ENCODE measurements at regions not wholly inside any gene's neighbourhood (a gene's known extent, or its start where the extent isn't known, plus 50 kb on each side); places are given as distances from the start of the nearest gene placed in this dataset.

DNA sequence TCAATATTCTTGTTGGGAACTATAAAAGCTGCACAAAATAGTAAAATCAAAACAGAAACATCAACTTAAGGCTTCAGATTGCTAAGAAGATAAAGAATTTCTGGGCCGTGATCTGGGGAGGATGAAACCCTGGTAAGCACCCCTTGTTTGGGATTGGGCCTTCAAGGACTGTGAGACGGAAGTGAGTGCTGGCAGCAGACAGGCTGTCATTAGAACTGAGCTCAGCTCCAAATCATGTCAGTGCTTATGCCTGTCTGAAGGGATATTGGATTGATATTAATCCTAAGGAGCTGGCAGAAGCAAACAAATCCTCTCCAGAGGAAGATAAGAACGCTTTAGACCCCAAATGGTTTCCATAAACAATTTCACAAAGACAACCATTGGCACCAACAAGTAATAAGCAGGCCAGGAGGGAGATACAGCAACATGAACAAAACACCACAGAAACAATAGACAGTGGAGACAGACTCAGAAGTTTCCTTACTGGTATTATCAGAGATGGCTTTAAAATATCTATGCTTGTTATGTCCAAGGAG is 72.6 kb upstream of the CTXND1 start:
- Mint-ChIP-seq H3K4me3 (no peak overlapping the region), H3K27ac (no peak overlapping the region)
- no peak overlapping the region for H3K27ac ChIP-seq (ENCODE audit: low read depth)

DNA sequence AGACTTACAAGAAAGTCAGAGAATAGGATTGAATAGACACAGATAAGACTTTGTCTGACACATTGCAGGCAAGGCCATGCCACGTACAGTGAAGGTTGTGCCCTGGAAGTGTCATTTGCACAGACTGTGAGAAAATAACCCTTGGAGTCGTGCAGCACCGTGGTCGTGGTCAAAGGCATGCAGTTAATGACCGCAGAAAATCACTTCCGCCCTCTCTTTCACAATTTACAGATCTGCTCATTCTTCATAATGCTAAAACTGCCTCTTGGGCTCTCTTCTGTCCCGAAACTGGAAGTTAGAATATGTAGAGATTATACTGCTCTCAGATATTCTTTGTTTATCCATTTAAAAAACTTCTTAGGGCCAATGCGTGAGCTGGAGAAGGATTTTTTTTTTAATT is 73.2 kb upstream of the CTXND1 start:
- Mint-ChIP-seq H3K9me3 (peaks cover 21% of the 10 kb centered on the region), H3K4me1 (no peaks in the 10 kb centered on the region), H3K4me3 (no peak overlapping the region), H3K36me3 (ENCODE audit: low read depth) (peaks cover 3% of the 10 kb centered on the region; the same call in 1 of the 3 replicates), H3K27me3 (ENCODE audit: insufficient read depth, low read depth, poor library complexity) (peaks cover 1% of the 10 kb centered on the region), H3K27ac (no peak overlapping the region)
- Histone ChIP-seq H3K79me2 (replicated peaks; ENCODE audit: insufficient read depth) (no peaks in the 10 kb centered on the region), H3K27ac (ENCODE audit: low read depth) (no peak overlapping the region), H3K4me2 (no peak overlapping the region), H2AFZ (0 out of 2 replicates have a peak overlapping the region, but pooled peaks have one; percentile 14), H3K36me3 (ENCODE audit: insufficient read depth) (no peaks in the 10 kb centered on the region), H3K4me1 (ENCODE audit: insufficient read depth) (no peaks in the 10 kb centered on the region), H3K4me3 (no peak overlapping the region), H4K20me1 (replicated peaks; ENCODE audit: insufficient read depth) (no peaks in the 10 kb centered on the region), H3K9me2 (ENCODE audit: insufficient read depth) (no peaks in the 10 kb centered on the region), H3F3A (replicated peaks; ENCODE audit: low read depth) (no peaks in the 10 kb centered on the region), H3K27me3 (ENCODE audit: insufficient read depth) (no peaks in the 10 kb centered on the region)
- ATAC-seq (no peak), DNase-seq (ENCODE audit: low spot score) (no peak)
- TF ChIP-seq, protein P1, sequence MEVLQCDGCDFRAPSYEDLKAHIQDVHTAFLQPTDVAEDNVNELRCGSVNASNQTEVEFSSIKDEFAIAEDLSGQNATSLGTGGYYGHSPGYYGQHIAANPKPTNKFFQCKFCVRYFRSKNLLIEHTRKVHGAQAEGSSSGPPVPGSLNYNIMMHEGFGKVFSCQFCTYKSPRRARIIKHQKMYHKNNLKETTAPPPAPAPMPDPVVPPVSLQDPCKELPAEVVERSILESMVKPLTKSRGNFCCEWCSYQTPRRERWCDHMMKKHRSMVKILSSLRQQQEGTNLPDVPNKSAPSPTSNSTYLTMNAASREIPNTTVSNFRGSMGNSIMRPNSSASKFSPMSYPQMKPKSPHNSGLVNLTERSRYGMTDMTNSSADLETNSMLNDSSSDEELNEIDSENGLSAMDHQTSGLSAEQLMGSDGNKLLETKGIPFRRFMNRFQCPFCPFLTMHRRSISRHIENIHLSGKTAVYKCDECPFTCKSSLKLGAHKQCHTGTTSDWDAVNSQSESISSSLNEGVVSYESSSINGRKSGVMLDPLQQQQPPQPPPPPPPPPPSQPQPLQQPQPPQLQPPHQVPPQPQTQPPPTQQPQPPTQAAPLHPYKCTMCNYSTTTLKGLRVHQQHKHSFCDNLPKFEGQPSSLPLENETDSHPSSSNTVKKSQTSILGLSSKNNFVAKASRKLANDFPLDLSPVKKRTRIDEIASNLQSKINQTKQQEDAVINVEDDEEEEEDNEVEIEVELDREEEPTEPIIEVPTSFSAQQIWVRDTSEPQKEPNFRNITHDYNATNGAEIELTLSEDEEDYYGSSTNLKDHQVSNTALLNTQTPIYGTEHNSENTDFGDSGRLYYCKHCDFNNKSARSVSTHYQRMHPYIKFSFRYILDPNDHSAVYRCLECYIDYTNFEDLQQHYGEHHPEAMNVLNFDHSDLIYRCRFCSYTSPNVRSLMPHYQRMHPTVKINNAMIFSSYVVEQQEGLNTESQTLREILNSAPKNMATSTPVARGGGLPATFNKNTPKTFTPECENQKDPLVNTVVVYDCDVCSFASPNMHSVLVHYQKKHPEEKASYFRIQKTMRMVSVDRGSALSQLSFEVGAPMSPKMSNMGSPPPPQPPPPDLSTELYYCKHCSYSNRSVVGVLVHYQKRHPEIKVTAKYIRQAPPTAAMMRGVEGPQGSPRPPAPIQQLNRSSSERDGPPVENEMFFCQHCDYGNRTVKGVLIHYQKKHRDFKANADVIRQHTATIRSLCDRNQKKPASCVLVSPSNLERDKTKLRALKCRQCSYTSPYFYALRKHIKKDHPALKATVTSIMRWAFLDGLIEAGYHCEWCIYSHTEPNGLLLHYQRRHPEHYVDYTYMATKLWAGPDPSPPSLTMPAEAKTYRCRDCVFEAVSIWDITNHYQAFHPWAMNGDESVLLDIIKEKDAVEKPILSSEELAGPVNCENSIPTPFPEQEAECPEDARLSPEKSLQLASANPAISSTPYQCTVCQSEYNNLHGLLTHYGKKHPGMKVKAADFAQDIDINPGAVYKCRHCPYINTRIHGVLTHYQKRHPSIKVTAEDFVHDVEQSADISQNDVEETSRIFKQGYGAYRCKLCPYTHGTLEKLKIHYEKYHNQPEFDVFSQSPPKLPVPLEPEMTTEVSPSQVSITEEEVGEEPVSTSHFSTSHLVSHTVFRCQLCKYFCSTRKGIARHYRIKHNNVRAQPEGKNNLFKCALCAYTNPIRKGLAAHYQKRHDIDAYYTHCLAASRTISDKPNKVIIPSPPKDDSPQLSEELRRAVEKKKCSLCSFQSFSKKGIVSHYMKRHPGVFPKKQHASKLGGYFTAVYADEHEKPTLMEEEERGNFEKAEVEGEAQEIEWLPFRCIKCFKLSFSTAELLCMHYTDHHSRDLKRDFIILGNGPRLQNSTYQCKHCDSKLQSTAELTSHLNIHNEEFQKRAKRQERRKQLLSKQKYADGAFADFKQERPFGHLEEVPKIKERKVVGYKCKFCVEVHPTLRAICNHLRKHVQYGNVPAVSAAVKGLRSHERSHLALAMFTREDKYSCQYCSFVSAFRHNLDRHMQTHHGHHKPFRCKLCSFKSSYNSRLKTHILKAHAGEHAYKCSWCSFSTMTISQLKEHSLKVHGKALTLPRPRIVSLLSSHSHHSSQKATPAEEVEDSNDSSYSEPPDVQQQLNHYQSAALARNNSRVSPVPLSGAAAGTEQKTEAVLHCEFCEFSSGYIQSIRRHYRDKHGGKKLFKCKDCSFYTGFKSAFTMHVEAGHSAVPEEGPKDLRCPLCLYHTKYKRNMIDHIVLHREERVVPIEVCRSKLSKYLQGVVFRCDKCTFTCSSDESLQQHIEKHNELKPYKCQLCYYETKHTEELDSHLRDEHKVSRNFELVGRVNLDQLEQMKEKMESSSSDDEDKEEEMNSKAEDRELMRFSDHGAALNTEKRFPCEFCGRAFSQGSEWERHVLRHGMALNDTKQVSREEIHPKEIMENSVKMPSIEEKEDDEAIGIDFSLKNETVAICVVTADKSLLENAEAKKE (CRISPR knock-in tag; IDR thresholded peaks at IDR 0.05) = no peak
- no peak for TF ChIP-seq POLR2AphosphoS5 (IDR thresholded peaks at IDR 0.05; ENCODE audit: low read depth)
- TF ChIP-seq EZH2 (IDR thresholded peaks at IDR 0.05; ENCODE audit: low read depth, unreplicated experiment) = no peak
- TF ChIP-seq, protein P2, sequence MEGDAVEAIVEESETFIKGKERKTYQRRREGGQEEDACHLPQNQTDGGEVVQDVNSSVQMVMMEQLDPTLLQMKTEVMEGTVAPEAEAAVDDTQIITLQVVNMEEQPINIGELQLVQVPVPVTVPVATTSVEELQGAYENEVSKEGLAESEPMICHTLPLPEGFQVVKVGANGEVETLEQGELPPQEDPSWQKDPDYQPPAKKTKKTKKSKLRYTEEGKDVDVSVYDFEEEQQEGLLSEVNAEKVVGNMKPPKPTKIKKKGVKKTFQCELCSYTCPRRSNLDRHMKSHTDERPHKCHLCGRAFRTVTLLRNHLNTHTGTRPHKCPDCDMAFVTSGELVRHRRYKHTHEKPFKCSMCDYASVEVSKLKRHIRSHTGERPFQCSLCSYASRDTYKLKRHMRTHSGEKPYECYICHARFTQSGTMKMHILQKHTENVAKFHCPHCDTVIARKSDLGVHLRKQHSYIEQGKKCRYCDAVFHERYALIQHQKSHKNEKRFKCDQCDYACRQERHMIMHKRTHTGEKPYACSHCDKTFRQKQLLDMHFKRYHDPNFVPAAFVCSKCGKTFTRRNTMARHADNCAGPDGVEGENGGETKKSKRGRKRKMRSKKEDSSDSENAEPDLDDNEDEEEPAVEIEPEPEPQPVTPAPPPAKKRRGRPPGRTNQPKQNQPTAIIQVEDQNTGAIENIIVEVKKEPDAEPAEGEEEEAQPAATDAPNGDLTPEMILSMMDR (conservative IDR thresholded peaks at IDR 0.05; ENCODE audit: low read depth in 2 of 2) = no peak
- TF ChIP-seq EZH2phosphoT487 (IDR thresholded peaks at IDR 0.05; ENCODE audit: unreplicated experiment) = no peak
- no peak for TF ChIP-seq ETS1 (IDR thresholded peaks at IDR 0.05)
- no peak for TF ChIP-seq ZNF331 (CRISPR knock-in tag; IDR thresholded peaks at IDR 0.05; ENCODE audit: low read depth)

More for the DNA sequence above, 72.6 kb upstream of the CTXND1 start:
- Mint-ChIP-seq H3K9me3 (peaks cover 21% of the 10 kb centered on the region), H3K4me1 (no peaks in the 10 kb centered on the region), H3K27me3 (ENCODE audit: insufficient read depth, low read depth, poor library complexity) (peaks cover 1% of the 10 kb centered on the region), H3K36me3 (ENCODE audit: low read depth) (peaks cover 3% of the 10 kb centered on the region; the same call in 1 of the 3 replicates)
- TF ChIP-seq CREB1 (CRISPR knock-in tag; IDR thresholded peaks at IDR 0.05; ENCODE audit: low read depth) (no peak), STAT1 (IDR thresholded peaks at IDR 0.05; ENCODE audit: unreplicated experiment) (no peak), POLR2AphosphoS5 (IDR thresholded peaks at IDR 0.05; ENCODE audit: low read depth) (no peak), ZNF331 (CRISPR knock-in tag; IDR thresholded peaks at IDR 0.05; ENCODE audit: low read depth) (no peak)
- TF ChIP-seq, protein P2 (conservative IDR thresholded peaks at IDR 0.05; ENCODE audit: low read depth in 2 of 2) = no peak
- no peak overlapping the region for H3K4me2 ChIP-seq
- no peak overlapping the region; the same call in 1 of the 2 replicates for H2AFZ ChIP-seq
- H3K79me2 ChIP-seq (replicated peaks; ENCODE audit: insufficient read depth) = no peaks in the 10 kb centered on the region
- no peaks in the 10 kb centered on the region for H3K36me3 ChIP-seq (ENCODE audit: insufficient read depth)
- H4K20me1 ChIP-seq (replicated peaks; ENCODE audit: insufficient read depth) = no peaks in the 10 kb centered on the region
- H3K9me2 ChIP-seq (ENCODE audit: insufficient read depth) = no peaks in the 10 kb centered on the region
- no peak for DNase-seq (ENCODE audit: low spot score)
- no peaks in the 10 kb centered on the region for H3K27me3 ChIP-seq (ENCODE audit: insufficient read depth)
- no peaks in the 10 kb centered on the region for H3K4me1 ChIP-seq (ENCODE audit: insufficient read depth)
- H3K4me3 ChIP-seq = no peak overlapping the region
- no peak for ATAC-seq
- H3F3A ChIP-seq (replicated peaks; ENCODE audit: low read depth) = no peaks in the 10 kb centered on the region
